Middle frontal gyrus (tissue), 1 donor: ENCODE measurements at regions not wholly inside any gene's neighbourhood (a gene's known extent, or its start where the extent isn't known, plus 50 kb on each side); places are given as distances from the start of the nearest gene placed in this dataset.
"Not testable (repeated sequence)": the region's sequence is repeated elsewhere in the genome, so short reads cannot be mapped to it uniquely, and the experiment has no call there.

ENCODE experiments used
- DNase-seq: peaks from one replicate; pipeline ENCODE4 v3.0.0-alpha.2; 2015; ENCODE audit warnings: low spot score; ENCODE audit errors: extremely low spot score

GRCh38 chr9:99624499-99625233 is 197.0 kb upstream of the NR4A3 start:
- DNase-seq = no peak

GRCh38 chr9:99626426-99626825 is 195.3 kb upstream of the NR4A3 start:
- DNase-seq = no peak

- DNase-seq = no peak
Measured at GRCh38 chr9:99628285-99628684, 193.4 kb upstream of the NR4A3 start.

- no peak for DNase-seq
Measured at GRCh38 chr9:99628849-99629620, 192.7 kb upstream of the NR4A3 start.

- DNase-seq = no peak
Measured at GRCh38 chr9:99632349-99633038, 189.2 kb upstream of the NR4A3 start.

GRCh38 chr9:99633265-99633664 is 188.4 kb upstream of the NR4A3 start:
- DNase-seq = no peak

GRCh38 chr9:99634186-99634585 is 187.5 kb upstream of the NR4A3 start:
- DNase-seq = no peak

GRCh38 chr9:99635032-99635431 is 186.7 kb upstream of the NR4A3 start:
- DNase-seq = no peak

- DNase-seq = no peak
Measured at GRCh38 chr9:99637641-99638040, 184.0 kb upstream of the NR4A3 start.

GRCh38 chr9:99638971-99639370 is 182.7 kb upstream of the NR4A3 start:
- no peak for DNase-seq

GRCh38 chr9:99647604-99648003 is 174.1 kb upstream of the NR4A3 start:
- DNase-seq = no peak

GRCh38 chr9:99650187-99650874 is 171.4 kb upstream of the NR4A3 start:
- no peak for DNase-seq

- DNase-seq = peak; percentile 23
Measured at GRCh38 chr9:99660191-99660636, 161.5 kb upstream of the NR4A3 start.

GRCh38 chr9:99663297-99663696 is 158.4 kb upstream of the NR4A3 start:
- DNase-seq = no peak

GRCh38 chr9:99663856-99664255 is 157.8 kb upstream of the NR4A3 start:
- no peak for DNase-seq

GRCh38 chr9:99666571-99666970 is 155.1 kb upstream of the NR4A3 start:
- no peak for DNase-seq

GRCh38 chr9:99670886-99671285 is 150.8 kb upstream of the NR4A3 start:
- DNase-seq = not testable (repeated sequence)

- DNase-seq = no peak
Measured at GRCh38 chr9:99677281-99677680, 144.4 kb upstream of the NR4A3 start.

- DNase-seq = no peak
Measured at GRCh38 chr9:99678566-99678965, 143.1 kb upstream of the NR4A3 start.

- DNase-seq = no peak
Measured at GRCh38 chr9:99680191-99680590, 141.5 kb upstream of the NR4A3 start.

- no peak for DNase-seq
Measured at GRCh38 chr9:99681113-99681512, 140.6 kb upstream of the NR4A3 start.

- DNase-seq = no peak
Measured at GRCh38 chr9:99682378-99682777, 139.3 kb upstream of the NR4A3 start.
